ENCODE measurements at regions not wholly inside any gene's neighbourhood (a gene's known extent, or its start where the extent isn't known, plus 50 kb on each side); places are given as distances from the start of the nearest gene placed in this dataset.

DNA sequence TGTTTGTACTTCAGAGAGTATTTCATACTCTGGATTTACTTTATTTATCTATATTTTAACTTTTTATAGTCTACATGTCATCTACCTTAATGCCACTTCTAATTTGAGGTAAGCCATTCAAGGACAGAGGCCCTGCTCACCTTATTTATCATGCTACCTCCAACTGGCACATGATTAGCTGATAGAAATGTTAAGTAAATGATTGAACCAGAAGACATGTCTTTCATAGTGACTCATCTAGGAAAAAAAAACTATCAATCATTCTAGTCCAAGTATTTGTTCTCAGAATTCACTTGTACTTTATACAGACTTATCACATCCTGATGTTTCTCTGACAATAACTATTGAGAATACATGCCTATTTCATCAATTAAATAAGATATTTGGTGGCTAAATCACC is 856.3 kb downstream of the XPNPEP1 start:
- ChIA-PET CTCF (no interaction called here), POLR2A (no interaction called here), RAD21 (ENCODE audit: low non-redundant PET in 1 of 2, low total read pairs in 2 of 2, uncharacterized antibody in 2 of 2, unreplicated experiment in 2 of 2) (no interaction called here)
- no peaks in the 10 kb centered on the region for H3K4me1 ChIP-seq (ENCODE audit: control insufficient read depth in 1 of 2, insufficient read depth in 2 of 2, low read length in 2 of 2)
- H2AFZ ChIP-seq (ENCODE audit: low read depth, low read length, poor library complexity, severe bottlenecking): no peak overlapping the region
- H3K4me3 ChIP-seq (replicated peaks in 1 of 2; ENCODE audit: low read depth in 1 of 2, low read length in 2 of 2): no peak overlapping the region
- TF ChIP-seq, protein P1, sequence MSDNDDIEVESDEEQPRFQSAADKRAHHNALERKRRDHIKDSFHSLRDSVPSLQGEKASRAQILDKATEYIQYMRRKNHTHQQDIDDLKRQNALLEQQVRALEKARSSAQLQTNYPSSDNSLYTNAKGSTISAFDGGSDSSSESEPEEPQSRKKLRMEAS (IDR thresholded peaks at IDR 0.05): no peak
- TF ChIP-seq, protein P2, sequence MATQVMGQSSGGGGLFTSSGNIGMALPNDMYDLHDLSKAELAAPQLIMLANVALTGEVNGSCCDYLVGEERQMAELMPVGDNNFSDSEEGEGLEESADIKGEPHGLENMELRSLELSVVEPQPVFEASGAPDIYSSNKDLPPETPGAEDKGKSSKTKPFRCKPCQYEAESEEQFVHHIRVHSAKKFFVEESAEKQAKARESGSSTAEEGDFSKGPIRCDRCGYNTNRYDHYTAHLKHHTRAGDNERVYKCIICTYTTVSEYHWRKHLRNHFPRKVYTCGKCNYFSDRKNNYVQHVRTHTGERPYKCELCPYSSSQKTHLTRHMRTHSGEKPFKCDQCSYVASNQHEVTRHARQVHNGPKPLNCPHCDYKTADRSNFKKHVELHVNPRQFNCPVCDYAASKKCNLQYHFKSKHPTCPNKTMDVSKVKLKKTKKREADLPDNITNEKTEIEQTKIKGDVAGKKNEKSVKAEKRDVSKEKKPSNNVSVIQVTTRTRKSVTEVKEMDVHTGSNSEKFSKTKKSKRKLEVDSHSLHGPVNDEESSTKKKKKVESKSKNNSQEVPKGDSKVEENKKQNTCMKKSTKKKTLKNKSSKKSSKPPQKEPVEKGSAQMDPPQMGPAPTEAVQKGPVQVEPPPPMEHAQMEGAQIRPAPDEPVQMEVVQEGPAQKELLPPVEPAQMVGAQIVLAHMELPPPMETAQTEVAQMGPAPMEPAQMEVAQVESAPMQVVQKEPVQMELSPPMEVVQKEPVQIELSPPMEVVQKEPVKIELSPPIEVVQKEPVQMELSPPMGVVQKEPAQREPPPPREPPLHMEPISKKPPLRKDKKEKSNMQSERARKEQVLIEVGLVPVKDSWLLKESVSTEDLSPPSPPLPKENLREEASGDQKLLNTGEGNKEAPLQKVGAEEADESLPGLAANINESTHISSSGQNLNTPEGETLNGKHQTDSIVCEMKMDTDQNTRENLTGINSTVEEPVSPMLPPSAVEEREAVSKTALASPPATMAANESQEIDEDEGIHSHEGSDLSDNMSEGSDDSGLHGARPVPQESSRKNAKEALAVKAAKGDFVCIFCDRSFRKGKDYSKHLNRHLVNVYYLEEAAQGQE (IDR thresholded peaks at IDR 0.05; ENCODE audit: low read depth): no peak
- H3K79me2 ChIP-seq (ENCODE audit: insufficient read depth, low read length): no peaks in the 10 kb centered on the region
- peaks cover 24 to 29% of the 10 kb centered on the region in 2 experiments; a peak in 2 of 4 replicates for H3K9me3 ChIP-seq (ENCODE audit: control insufficient read depth in 1 of 2, insufficient read depth in 1 of 2, low read depth in 1 of 2, low read length in 2 of 2)
- ATAC-seq (no peak), DNase-seq (ENCODE audit: low read depth, low spot score) (no peak)
- H4K20me1 ChIP-seq (ENCODE audit: insufficient read depth): no peaks in the 10 kb centered on the region
- intact Hi-C loops (cut with micrococcal nuclease): no loop called here
- no peaks in the 10 kb centered on the region for H3K36me3 ChIP-seq (ENCODE audit: control insufficient read depth in 1 of 2, insufficient read depth in 2 of 2, low read length in 2 of 2)
- no peaks in the 10 kb centered on the region for H3K9me2 ChIP-seq (ENCODE audit: insufficient read depth)
- BruUV-seq (replicated peaks): no TSS peak
- H3K27me3 ChIP-seq (ENCODE audit: insufficient read depth, low read length): no peaks in the 10 kb centered on the region
- no peak overlapping the region for H3K27ac ChIP-seq (ENCODE audit: low read depth, low read length)
- no peak overlapping the region for H3K4me2 ChIP-seq (ENCODE audit: low read length)
- H3K9ac ChIP-seq (ENCODE audit: low read length): no peak overlapping the region

DNA sequence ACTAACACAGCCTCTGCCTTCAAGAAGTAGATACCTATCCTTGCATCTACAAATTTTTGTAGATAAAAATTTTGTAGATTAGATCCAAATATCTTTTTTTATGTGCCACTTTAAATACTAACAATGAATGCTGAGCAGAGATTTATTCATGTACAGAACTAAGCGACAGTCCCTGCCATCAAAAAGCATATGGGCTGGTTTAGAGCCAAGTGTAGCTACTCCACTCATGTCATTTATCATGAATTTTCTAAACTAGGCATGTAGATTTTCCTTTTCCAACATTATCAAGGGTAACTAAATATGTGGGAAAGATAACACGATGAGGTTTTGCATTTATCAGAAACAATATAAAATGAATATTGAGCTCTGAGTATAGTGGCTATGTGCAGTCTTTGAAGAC is 857.5 kb downstream of the XPNPEP1 start:
- ChIA-PET CTCF (no interaction called here), POLR2A (no interaction called here), RAD21 (ENCODE audit: low non-redundant PET in 1 of 2, low total read pairs in 2 of 2, uncharacterized antibody in 2 of 2, unreplicated experiment in 2 of 2) (no interaction called here)
- H3K9ac ChIP-seq (ENCODE audit: low read length): no peak overlapping the region
- ATAC-seq (no peak), DNase-seq (ENCODE audit: low read depth, low spot score) (no peak)
- no peak overlapping the region for H3K4me2 ChIP-seq (ENCODE audit: low read length)
- no peaks in the 10 kb centered on the region for H3K27me3 ChIP-seq (ENCODE audit: insufficient read depth, low read length)
- no peak overlapping the region for H3K4me3 ChIP-seq (replicated peaks in 1 of 2; ENCODE audit: low read depth in 1 of 2, low read length in 2 of 2)
- intact Hi-C loops (cut with micrococcal nuclease): no loop called here
- H3K9me2 ChIP-seq (ENCODE audit: insufficient read depth): no peaks in the 10 kb centered on the region
- BruUV-seq (replicated peaks): no TSS peak
- H4K20me1 ChIP-seq (ENCODE audit: insufficient read depth): no peaks in the 10 kb centered on the region
- H3K36me3 ChIP-seq (ENCODE audit: control insufficient read depth in 1 of 2, insufficient read depth in 2 of 2, low read length in 2 of 2): no peaks in the 10 kb centered on the region
- H3K27ac ChIP-seq (ENCODE audit: low read depth, low read length): no peak overlapping the region
- H3K79me2 ChIP-seq (ENCODE audit: insufficient read depth, low read length): no peaks in the 10 kb centered on the region
- H2AFZ ChIP-seq (ENCODE audit: low read depth, low read length, poor library complexity, severe bottlenecking): no peak overlapping the region
- peaks cover 31 to 32% of the 10 kb centered on the region in 2 experiments; a peak in 2 of 4 replicates for H3K9me3 ChIP-seq (ENCODE audit: control insufficient read depth in 1 of 2, insufficient read depth in 1 of 2, low read depth in 1 of 2, low read length in 2 of 2)
- no peaks in the 10 kb centered on the region for H3K4me1 ChIP-seq (ENCODE audit: control insufficient read depth in 1 of 2, insufficient read depth in 2 of 2, low read length in 2 of 2)
- TF ChIP-seq CBX3 (IDR thresholded peaks at IDR 0.05; ENCODE audit: low read depth): no peak
- TF ChIP-seq SP1 (IDR thresholded peaks at IDR 0.05; ENCODE audit: low read depth): no peak
- no peak for TF ChIP-seq EZH2 (IDR thresholded peaks at IDR 0.05)
- TF ChIP-seq, protein P3, sequence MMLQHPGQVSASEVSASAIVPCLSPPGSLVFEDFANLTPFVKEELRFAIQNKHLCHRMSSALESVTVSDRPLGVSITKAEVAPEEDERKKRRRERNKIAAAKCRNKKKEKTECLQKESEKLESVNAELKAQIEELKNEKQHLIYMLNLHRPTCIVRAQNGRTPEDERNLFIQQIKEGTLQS (IDR thresholded peaks at IDR 0.05): no peak
- no peak for TF ChIP-seq YY1 (IDR thresholded peaks at IDR 0.05; ENCODE audit: extremely low read depth, insufficient replicate concordance, low read depth, low read length)
- TF ChIP-seq EGR1 (IDR thresholded peaks at IDR 0.05; ENCODE audit: low read depth): no peak
- no peak for TF ChIP-seq ZNF274 (IDR thresholded peaks at IDR 0.05; ENCODE audit: low read depth, low read length)
- no peak for TF ChIP-seq JUND (IDR thresholded peaks at IDR 0.05)
- TF ChIP-seq POLR2A (IDR thresholded peaks at IDR 0.05; ENCODE audit: borderline replicate concordance, extremely low read depth, insufficient read depth, insufficient read length): no peak
- TF ChIP-seq ELF1 (IDR thresholded peaks at IDR 0.05; ENCODE audit: borderline replicate concordance, low read depth): no peak
- TF ChIP-seq, protein P2 (IDR thresholded peaks at IDR 0.05; ENCODE audit: low read depth): no peak
- no peak for TF ChIP-seq ZFX (IDR thresholded peaks at IDR 0.05)
- no peak for TF ChIP-seq SIN3A (IDR thresholded peaks at IDR 0.05; ENCODE audit: low read depth)
- TF ChIP-seq, protein P1 (IDR thresholded peaks at IDR 0.05): no peak
- no peak for TF ChIP-seq SRF (IDR thresholded peaks at IDR 0.05; ENCODE audit: low read depth)

Data from HCT116 (cell line).